ENCODE measurements at regions not wholly inside any gene's neighbourhood (a gene's known extent, or its start where the extent isn't known, plus 50 kb on each side); places are given as distances from the start of the nearest gene placed in this dataset.

GRCh38 chr21:20641241-20641640, 357.0 kb upstream of the NCAM2 start:
- TF ChIP-seq, protein P1, sequence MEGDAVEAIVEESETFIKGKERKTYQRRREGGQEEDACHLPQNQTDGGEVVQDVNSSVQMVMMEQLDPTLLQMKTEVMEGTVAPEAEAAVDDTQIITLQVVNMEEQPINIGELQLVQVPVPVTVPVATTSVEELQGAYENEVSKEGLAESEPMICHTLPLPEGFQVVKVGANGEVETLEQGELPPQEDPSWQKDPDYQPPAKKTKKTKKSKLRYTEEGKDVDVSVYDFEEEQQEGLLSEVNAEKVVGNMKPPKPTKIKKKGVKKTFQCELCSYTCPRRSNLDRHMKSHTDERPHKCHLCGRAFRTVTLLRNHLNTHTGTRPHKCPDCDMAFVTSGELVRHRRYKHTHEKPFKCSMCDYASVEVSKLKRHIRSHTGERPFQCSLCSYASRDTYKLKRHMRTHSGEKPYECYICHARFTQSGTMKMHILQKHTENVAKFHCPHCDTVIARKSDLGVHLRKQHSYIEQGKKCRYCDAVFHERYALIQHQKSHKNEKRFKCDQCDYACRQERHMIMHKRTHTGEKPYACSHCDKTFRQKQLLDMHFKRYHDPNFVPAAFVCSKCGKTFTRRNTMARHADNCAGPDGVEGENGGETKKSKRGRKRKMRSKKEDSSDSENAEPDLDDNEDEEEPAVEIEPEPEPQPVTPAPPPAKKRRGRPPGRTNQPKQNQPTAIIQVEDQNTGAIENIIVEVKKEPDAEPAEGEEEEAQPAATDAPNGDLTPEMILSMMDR (IDR thresholded peaks at IDR 0.05; ENCODE audit: low read depth, low read length), result no peak
- DNase-seq (ENCODE audit: extremely low read depth, low read depth), result no peak

GRCh38 chr21:20642681-20643080, 355.5 kb upstream of the NCAM2 start:
- DNase-seq (ENCODE audit: extremely low read depth, low read depth), result no peak
- TF ChIP-seq, protein P1 (IDR thresholded peaks at IDR 0.05; ENCODE audit: low read depth, low read length), result no peak

DNA sequence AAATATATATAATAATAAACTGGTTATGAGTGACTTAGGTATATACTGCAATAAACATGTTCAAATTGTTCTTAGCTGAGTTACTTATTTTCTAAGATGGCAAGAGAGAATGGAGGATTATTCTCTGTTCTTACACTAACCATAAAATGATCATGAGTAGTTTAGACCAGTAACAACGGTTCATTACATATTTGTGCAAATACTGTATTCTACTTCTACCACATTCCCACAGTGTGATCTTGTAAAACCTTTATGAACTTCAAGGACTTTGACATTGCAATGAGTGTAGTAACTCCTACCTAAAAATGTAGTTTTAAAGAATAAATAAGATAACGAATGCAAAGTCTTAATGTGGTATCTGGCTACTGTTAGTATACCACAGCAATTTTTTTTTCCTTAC, 353.7 kb upstream of the NCAM2 start:
- DNase-seq (ENCODE audit: extremely low read depth, low read depth), result no peak
- TF ChIP-seq, protein P1 (IDR thresholded peaks at IDR 0.05; ENCODE audit: low read depth, low read length), result no peak

GRCh38 chr21:20645344-20645743, 352.9 kb upstream of the NCAM2 start:
- no peak for DNase-seq (ENCODE audit: extremely low read depth, low read depth)
- TF ChIP-seq, protein P1 (IDR thresholded peaks at IDR 0.05; ENCODE audit: low read depth, low read length), result no peak

- no peak for DNase-seq (ENCODE audit: extremely low read depth, low read depth)
- TF ChIP-seq, protein P1 (IDR thresholded peaks at IDR 0.05; ENCODE audit: low read depth, low read length), result no peak
Observed at GRCh38 chr21:20646431-20647165, 351.6 kb upstream of the NCAM2 start.

DNA sequence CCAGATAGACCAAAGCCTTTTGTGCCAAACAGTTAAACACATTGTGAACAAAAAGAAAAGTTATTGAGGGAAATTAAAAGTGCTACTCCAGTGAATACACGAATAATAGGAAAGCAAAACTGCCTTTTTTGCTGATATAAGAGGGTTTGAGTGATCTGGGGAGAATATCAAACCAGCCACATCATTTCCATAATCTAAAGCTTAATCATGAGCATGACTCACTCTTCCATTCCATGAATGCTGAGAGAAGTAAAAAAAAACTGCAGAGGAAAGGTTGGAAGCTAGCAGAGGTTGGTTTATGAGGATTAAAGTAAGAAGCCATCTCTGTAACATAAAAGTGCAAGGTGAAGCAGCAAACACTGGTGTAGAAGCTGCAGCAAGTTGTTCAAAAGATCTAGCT, 350.6 kb upstream of the NCAM2 start:
- TF ChIP-seq, protein P1 (IDR thresholded peaks at IDR 0.05; ENCODE audit: low read depth, low read length), result no peak
- DNase-seq (ENCODE audit: extremely low read depth, low read depth), result no peak

DNA sequence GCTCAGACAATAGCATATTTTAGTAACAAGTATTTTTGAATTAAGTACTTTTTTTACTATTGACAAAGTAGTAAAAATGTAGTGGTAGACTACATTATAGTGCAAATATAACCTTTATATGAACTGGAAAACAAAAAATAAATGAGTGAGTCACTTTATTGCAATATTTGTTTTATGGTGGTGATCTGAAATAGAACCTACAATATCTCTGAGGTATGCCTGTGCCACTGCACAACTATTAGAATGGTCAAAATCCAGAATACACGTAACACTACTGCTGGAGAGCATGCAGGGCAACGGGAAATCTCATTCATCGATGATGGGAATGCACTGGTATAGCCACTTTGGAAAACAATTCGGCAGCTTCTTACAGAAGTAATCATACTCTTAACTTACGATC, 349.0 kb upstream of the NCAM2 start:
- TF ChIP-seq, protein P1 (IDR thresholded peaks at IDR 0.05; ENCODE audit: low read depth, low read length), result no peak
- DNase-seq (ENCODE audit: extremely low read depth, low read depth), result no peak
